ENCODE measurements at regions not wholly inside any gene's neighbourhood (a gene's known extent, or its start where the extent isn't known, plus 50 kb on each side); places are given as distances from the start of the nearest gene placed in this dataset.

- Histone ChIP-seq H3K9ac (no peak overlapping the region), H3F3A (replicated peaks; ENCODE audit: insufficient read depth) (no peaks in the 10 kb centered on the region), H3K4me2 (no peak overlapping the region), H2AFZ (ENCODE audit: low read depth) (no peak overlapping the region), H3K4me1 (ENCODE audit: control insufficient read depth in 1 of 2, insufficient read depth in 2 of 2, low read depth in 1 of 2, low read length in 1 of 2) (no peaks in the 10 kb centered on the region), H3K36me3 (replicated peaks in 1 of 2; ENCODE audit: control insufficient read depth in 1 of 2, insufficient read depth in 2 of 2, low read length in 1 of 2) (no peaks in the 10 kb centered on the region), H3K27ac (ENCODE audit: low read depth in 2 of 2, low read length in 1 of 2) (no peak overlapping the region), H3K79me2 (ENCODE audit: insufficient read depth) (no peaks in the 10 kb centered on the region), H3K9me3 (no peaks in the 10 kb centered on the region), H3K9me2 (no peaks in the 10 kb centered on the region), H3K4me3 (ENCODE audit: low read depth in 2 of 2, low read length in 1 of 2) (no peak overlapping the region), H4K20me1 (ENCODE audit: insufficient read depth) (no peaks in the 10 kb centered on the region), H3K27me3 (ENCODE audit: insufficient read depth) (no peaks in the 10 kb centered on the region)
- POLR2A ChIA-PET: no interaction called here
- DNase-seq: no peak
- CTCF ChIA-PET: no interaction called here
- 3% methylated on average over 2 of the region's 2 CpGs for WGBS (ENCODE audit: low lambda C conversion rate)
- TF ChIP-seq RFX5 (IDR thresholded peaks at IDR 0.05; ENCODE audit: low read length) (no peak), YY1 (IDR thresholded peaks at IDR 0.05; ENCODE audit: low read depth) (no peak), MXI1 (IDR thresholded peaks at IDR 0.05; ENCODE audit: low read depth, low read length) (no peak), NFIC (IDR thresholded peaks at IDR 0.05; ENCODE audit: borderline replicate concordance) (no peak), TCF12 (IDR thresholded peaks at IDR 0.05) (no peak), MEF2A (IDR thresholded peaks at IDR 0.05; ENCODE audit: borderline replicate concordance, low read depth) (no peak), TAF1 (IDR thresholded peaks at IDR 0.05; ENCODE audit: borderline replicate concordance, low read depth, low read length) (no peak), GATA2 (CRISPR knock-in tag; IDR thresholded peaks at IDR 0.05) (no peak), SIN3A (IDR thresholded peaks at IDR 0.05; ENCODE audit: borderline replicate concordance, low read depth, low read length) (no peak), GABPA (IDR thresholded peaks at IDR 0.05; ENCODE audit: low read depth) (no peak), EP300 (IDR thresholded peaks at IDR 0.05; ENCODE audit: borderline replicate concordance in 1 of 2, low read depth in 1 of 2, low read length in 1 of 2) (no peak), RAD21 (IDR thresholded peaks at IDR 0.05; ENCODE audit: low read length) (no peak), RXRA (IDR thresholded peaks at IDR 0.05; ENCODE audit: borderline replicate concordance, low read depth) (no peak), POLR2AphosphoS5 (IDR thresholded peaks at IDR 0.05; ENCODE audit: low read depth, low read length) (no peak), RCOR1 (IDR thresholded peaks at IDR 0.05; ENCODE audit: low read length) (no peak), ZBTB33 (IDR thresholded peaks at IDR 0.05; ENCODE audit: borderline replicate concordance, low read depth) (no peak), MAX (IDR thresholded peaks at IDR 0.05; ENCODE audit: low read depth) (no peak)
- TF ChIP-seq, protein P1, sequence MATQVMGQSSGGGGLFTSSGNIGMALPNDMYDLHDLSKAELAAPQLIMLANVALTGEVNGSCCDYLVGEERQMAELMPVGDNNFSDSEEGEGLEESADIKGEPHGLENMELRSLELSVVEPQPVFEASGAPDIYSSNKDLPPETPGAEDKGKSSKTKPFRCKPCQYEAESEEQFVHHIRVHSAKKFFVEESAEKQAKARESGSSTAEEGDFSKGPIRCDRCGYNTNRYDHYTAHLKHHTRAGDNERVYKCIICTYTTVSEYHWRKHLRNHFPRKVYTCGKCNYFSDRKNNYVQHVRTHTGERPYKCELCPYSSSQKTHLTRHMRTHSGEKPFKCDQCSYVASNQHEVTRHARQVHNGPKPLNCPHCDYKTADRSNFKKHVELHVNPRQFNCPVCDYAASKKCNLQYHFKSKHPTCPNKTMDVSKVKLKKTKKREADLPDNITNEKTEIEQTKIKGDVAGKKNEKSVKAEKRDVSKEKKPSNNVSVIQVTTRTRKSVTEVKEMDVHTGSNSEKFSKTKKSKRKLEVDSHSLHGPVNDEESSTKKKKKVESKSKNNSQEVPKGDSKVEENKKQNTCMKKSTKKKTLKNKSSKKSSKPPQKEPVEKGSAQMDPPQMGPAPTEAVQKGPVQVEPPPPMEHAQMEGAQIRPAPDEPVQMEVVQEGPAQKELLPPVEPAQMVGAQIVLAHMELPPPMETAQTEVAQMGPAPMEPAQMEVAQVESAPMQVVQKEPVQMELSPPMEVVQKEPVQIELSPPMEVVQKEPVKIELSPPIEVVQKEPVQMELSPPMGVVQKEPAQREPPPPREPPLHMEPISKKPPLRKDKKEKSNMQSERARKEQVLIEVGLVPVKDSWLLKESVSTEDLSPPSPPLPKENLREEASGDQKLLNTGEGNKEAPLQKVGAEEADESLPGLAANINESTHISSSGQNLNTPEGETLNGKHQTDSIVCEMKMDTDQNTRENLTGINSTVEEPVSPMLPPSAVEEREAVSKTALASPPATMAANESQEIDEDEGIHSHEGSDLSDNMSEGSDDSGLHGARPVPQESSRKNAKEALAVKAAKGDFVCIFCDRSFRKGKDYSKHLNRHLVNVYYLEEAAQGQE (IDR thresholded peaks at IDR 0.05; ENCODE audit: low read depth, low read length): no peak
- TF ChIP-seq, protein P2, sequence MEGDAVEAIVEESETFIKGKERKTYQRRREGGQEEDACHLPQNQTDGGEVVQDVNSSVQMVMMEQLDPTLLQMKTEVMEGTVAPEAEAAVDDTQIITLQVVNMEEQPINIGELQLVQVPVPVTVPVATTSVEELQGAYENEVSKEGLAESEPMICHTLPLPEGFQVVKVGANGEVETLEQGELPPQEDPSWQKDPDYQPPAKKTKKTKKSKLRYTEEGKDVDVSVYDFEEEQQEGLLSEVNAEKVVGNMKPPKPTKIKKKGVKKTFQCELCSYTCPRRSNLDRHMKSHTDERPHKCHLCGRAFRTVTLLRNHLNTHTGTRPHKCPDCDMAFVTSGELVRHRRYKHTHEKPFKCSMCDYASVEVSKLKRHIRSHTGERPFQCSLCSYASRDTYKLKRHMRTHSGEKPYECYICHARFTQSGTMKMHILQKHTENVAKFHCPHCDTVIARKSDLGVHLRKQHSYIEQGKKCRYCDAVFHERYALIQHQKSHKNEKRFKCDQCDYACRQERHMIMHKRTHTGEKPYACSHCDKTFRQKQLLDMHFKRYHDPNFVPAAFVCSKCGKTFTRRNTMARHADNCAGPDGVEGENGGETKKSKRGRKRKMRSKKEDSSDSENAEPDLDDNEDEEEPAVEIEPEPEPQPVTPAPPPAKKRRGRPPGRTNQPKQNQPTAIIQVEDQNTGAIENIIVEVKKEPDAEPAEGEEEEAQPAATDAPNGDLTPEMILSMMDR (IDR thresholded peaks at IDR 0.05): no peak
Observed at GRCh38 chr3:4053975-4054374, 249.2 kb upstream of the SETMAR start.
